Neural progenitor cell (in vitro differentiated cells): ENCODE measurements at regions not wholly inside any gene's neighbourhood (a gene's known extent, or its start where the extent isn't known, plus 50 kb on each side); places are given as distances from the start of the nearest gene placed in this dataset.

Source experiments
- DNase-seq: peaks from one replicate; pipeline ENCODE4 v3.0.0-alpha.2; 2016; ENCODE audit warnings: low spot score
- H2AFZ ChIP-seq: fragments of 200-600 bp; sonication (generic); replicated peaks from 2 replicates; pipeline ENCODE4 v1.6.1; 2016; ENCODE audit warnings: antibody characterized with exemption
- H3F3A ChIP-seq: fragments of 200-600 bp; sonication (generic); 2 replicates; pipeline ENCODE4 v1.6.1; 2016; ENCODE audit warnings: antibody characterized with exemption, low read depth
- H3K27ac ChIP-seq: fragments of 200-600 bp; sonication (generic); 2 replicates; pipeline ENCODE4 v1.5.1; 2016; ENCODE audit warnings: mild to moderate bottlenecking
- H3K27me3 ChIP-seq: fragments of 200-600 bp; sonication (generic); 2 replicates; pipeline ENCODE4 v1.6.1; 2016; ENCODE audit warnings: mild to moderate bottlenecking, moderate library complexity
- H3K36me3 ChIP-seq: fragments of 200-600 bp; sonication (generic); 2 replicates; pipeline ENCODE4 v1.5.1; 2016
- H3K4me1 ChIP-seq: fragments of 200-600 bp; sonication (generic); 2 replicates; pipeline ENCODE4 v1.6.1; 2016; ENCODE audit warnings: mixed run types
- H3K4me2 ChIP-seq: fragments of 200-600 bp; sonication (generic); 2 replicates; pipeline ENCODE4 v1.6.1; 2016
- H3K4me3 ChIP-seq: fragments of 200-600 bp; sonication (generic); 2 replicates; pipeline ENCODE4 v1.5.1; 2016
- H3K79me2 ChIP-seq: fragments of 200-600 bp; sonication (generic); 2 replicates; pipeline ENCODE4 v1.6.1; 2016; ENCODE audit warnings: low read depth
- H3K9ac ChIP-seq: fragments of 200-600 bp; sonication (generic); 2 replicates; pipeline ENCODE4 v1.6.1; 2016
- H3K9me3 ChIP-seq: fragments of 200-600 bp; sonication (generic); 2 replicates; pipeline ENCODE4 v1.5.1; 2016; ENCODE audit warnings: low read depth
- H4K20me1 ChIP-seq: fragments of 200-600 bp; sonication (generic); 2 replicates; pipeline ENCODE4 v1.6.1; 2016; ENCODE audit warnings: low read depth
- H3K27ac Mint-ChIP-seq: 3 replicates; pipeline ENCODE4 v1.8.0; 2021; ENCODE audit warnings: mixed read lengths
- H3K27me3 Mint-ChIP-seq: 2 replicates; pipeline ENCODE4 v1.8.0; 2022; ENCODE audit warnings: low read depth, mild to moderate bottlenecking, inconsistent platforms, moderate library complexity, mixed read lengths; ENCODE audit not compliant: insufficient read depth
- H3K36me3 Mint-ChIP-seq: 3 replicates; pipeline ENCODE4 v1.8.0; 2021; ENCODE audit warnings: mixed read lengths
- H3K4me1 Mint-ChIP-seq: 3 replicates; pipeline ENCODE4 v1.8.0; 2021; ENCODE audit warnings: mixed read lengths
- H3K4me3 Mint-ChIP-seq: 3 replicates; pipeline ENCODE4 v1.8.0; 2021; ENCODE audit warnings: mild to moderate bottlenecking, moderate library complexity, mixed read lengths
- H3K9me3 Mint-ChIP-seq: 3 replicates; pipeline ENCODE4 v1.8.0; 2020; ENCODE audit warnings: mixed read lengths
- EZH2 ChIP-seq: fragments of 200-600 bp; sonication (generic); IDR thresholded peaks from 2 replicates; pipeline ENCODE4 v1.6.1; 2017; ENCODE audit warnings: antibody characterized with exemption, mild to moderate bottlenecking, moderate library complexity
- EZH2phosphoT487 ChIP-seq: fragments of 200-600 bp; sonication (generic); IDR thresholded peaks from 2 replicates; pipeline ENCODE4 v1.6.1; 2017; ENCODE audit warnings: antibody characterized with exemption
- TF ChIP-seq, protein P1 (sequence below): fragments of 200-600 bp; sonication (generic); IDR thresholded peaks from 2 replicates; pipeline ENCODE4 v1.5.1; 2017; ENCODE audit warnings: antibody characterized with exemption, mild to moderate bottlenecking

DNA sequence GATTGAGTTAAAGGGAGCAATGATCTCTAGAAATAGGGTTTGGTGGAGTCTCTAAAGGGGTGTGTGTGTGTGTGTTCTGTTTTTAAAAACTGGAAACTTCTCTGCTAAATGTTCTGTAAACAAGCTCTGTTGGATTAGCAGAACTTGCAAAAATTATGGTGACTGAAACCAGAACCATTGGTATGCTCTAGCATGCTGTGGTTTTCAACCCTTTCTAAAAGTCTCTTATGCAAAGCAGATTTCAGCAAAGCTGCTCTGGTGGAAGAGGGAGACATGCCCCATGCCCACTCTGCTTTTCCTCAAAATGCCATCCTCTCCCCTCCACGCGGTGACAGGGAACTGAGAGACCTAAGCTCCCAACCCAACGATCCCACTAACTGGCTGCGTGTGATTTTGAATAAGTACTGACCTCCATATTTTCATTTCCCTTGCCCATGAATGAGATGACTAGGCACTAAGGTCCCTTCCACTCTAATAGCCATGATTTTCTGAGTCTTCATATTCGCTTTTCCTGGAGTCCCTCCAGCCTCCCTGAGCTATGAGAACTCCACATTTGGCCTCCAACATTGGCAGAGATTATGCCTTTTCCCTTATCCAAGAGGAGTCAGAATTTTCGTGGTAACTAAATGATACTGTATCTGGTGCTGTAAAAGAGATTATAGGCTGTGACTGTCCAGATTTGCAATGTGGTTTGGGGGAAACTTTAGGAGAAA is 117.3 kb upstream of the PALS2 start:
- Histone ChIP-seq H3K79me2 (no peaks in the 10 kb centered on the region), H3K4me2 (no peak overlapping the region), H4K20me1 (no peaks in the 10 kb centered on the region), H2AFZ (peak overlapping the region; percentile 19), H3K36me3 (no peaks in the 10 kb centered on the region), H3K9me3 (no peaks in the 10 kb centered on the region), H3F3A (no peaks in the 10 kb centered on the region), H3K4me3 (no peak overlapping the region), H3K27ac (no peak overlapping the region), H3K4me1 (no peaks in the 10 kb centered on the region), H3K27me3 (no peaks in the 10 kb centered on the region), H3K9ac (no peak overlapping the region)
- DNase-seq = no peak
- no peaks in the 10 kb centered on the region for H3K4me1 Mint-ChIP-seq
- H3K36me3 Mint-ChIP-seq = no peaks in the 10 kb centered on the region
- H3K9me3 Mint-ChIP-seq = no peaks in the 10 kb centered on the region
- no peak overlapping the region for H3K4me3 Mint-ChIP-seq
- no peak for TF ChIP-seq EZH2
- TF ChIP-seq EZH2phosphoT487 = no peak
- TF ChIP-seq, protein P1, sequence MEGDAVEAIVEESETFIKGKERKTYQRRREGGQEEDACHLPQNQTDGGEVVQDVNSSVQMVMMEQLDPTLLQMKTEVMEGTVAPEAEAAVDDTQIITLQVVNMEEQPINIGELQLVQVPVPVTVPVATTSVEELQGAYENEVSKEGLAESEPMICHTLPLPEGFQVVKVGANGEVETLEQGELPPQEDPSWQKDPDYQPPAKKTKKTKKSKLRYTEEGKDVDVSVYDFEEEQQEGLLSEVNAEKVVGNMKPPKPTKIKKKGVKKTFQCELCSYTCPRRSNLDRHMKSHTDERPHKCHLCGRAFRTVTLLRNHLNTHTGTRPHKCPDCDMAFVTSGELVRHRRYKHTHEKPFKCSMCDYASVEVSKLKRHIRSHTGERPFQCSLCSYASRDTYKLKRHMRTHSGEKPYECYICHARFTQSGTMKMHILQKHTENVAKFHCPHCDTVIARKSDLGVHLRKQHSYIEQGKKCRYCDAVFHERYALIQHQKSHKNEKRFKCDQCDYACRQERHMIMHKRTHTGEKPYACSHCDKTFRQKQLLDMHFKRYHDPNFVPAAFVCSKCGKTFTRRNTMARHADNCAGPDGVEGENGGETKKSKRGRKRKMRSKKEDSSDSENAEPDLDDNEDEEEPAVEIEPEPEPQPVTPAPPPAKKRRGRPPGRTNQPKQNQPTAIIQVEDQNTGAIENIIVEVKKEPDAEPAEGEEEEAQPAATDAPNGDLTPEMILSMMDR = no peak
- H3K27me3 Mint-ChIP-seq = no peaks in the 10 kb centered on the region
- no peak overlapping the region for H3K27ac Mint-ChIP-seq

DNA sequence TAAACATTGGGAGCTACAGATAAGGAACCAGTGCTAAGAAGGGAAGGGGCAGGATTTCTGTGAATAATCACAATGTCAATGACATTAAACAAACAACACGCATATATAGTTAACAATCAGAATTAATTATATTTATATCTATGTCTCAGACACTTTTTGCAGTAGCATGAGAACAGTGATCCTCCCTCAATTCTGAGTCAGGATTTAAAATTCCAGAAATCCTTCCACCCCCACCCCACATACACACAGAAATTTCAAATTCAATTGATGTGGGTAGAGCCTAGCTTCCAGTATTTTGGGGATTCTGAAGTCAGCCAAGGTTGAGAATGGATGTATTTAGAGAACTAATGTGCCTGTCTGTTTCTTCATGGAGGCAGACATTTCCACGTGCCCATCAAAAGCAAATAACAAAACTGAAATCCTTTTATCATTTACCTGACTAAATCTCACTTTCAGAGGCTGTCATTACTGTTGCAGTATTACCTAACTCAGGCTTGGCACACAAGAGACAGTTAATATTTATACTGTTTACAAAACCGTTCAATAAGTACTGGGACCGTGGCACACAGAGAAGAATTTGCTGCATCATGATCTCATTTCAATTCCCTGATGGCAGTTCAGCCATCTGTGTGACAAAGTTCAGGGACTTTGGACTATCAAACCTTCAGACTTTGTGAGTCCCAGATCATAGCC is 116.6 kb upstream of the PALS2 start:
- Histone ChIP-seq H3K36me3 (no peaks in the 10 kb centered on the region), H3K4me3 (no peak overlapping the region), H3F3A (no peaks in the 10 kb centered on the region), H2AFZ (no peak overlapping the region), H4K20me1 (no peaks in the 10 kb centered on the region), H3K4me2 (no peak overlapping the region), H3K9ac (no peak overlapping the region), H3K9me3 (no peaks in the 10 kb centered on the region), H3K79me2 (no peaks in the 10 kb centered on the region), H3K27me3 (no peaks in the 10 kb centered on the region), H3K27ac (no peak overlapping the region), H3K4me1 (no peaks in the 10 kb centered on the region)
- TF ChIP-seq EZH2 (no peak), EZH2phosphoT487 (no peak)
- TF ChIP-seq, protein P1 = no peak
- no peaks in the 10 kb centered on the region for H3K9me3 Mint-ChIP-seq
- H3K27me3 Mint-ChIP-seq = no peaks in the 10 kb centered on the region
- H3K4me1 Mint-ChIP-seq = no peaks in the 10 kb centered on the region
- H3K4me3 Mint-ChIP-seq = no peak overlapping the region
- H3K36me3 Mint-ChIP-seq = no peaks in the 10 kb centered on the region
- no peak for DNase-seq
- H3K27ac Mint-ChIP-seq = no peak overlapping the region

DNA sequence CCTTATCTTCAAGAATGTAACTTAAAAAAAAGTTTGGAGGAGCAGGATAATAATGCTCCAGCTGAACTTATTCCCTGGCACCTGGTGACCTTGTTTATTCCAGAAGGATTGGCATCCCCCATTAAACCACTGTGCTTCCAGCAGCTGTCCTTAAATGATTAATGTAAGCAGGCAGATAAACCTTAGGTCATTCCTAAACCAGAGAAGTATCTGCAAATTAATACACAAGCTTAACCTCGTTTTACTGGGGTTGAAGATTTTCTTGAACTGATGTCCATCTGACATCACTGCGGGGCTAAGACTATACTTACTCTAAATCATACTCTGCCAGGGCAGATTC is 116.1 kb upstream of the PALS2 start:
- Histone ChIP-seq H3K4me2 (no peak overlapping the region), H3F3A (no peaks in the 10 kb centered on the region), H3K9ac (no peak overlapping the region), H3K4me1 (no peaks in the 10 kb centered on the region), H3K4me3 (no peak overlapping the region), H3K27me3 (no peaks in the 10 kb centered on the region), H3K27ac (no peak overlapping the region), H4K20me1 (no peaks in the 10 kb centered on the region), H3K79me2 (no peaks in the 10 kb centered on the region), H3K36me3 (no peaks in the 10 kb centered on the region), H3K9me3 (no peaks in the 10 kb centered on the region), H2AFZ (no peak overlapping the region)
- TF ChIP-seq, protein P1 = no peak
- TF ChIP-seq EZH2phosphoT487 = no peak
- no peak for TF ChIP-seq EZH2
- Mint-ChIP-seq H3K27me3 (no peaks in the 10 kb centered on the region), H3K4me3 (no peak overlapping the region), H3K36me3 (no peaks in the 10 kb centered on the region), H3K9me3 (no peaks in the 10 kb centered on the region), H3K4me1 (no peaks in the 10 kb centered on the region), H3K27ac (no peak overlapping the region)
- DNase-seq = no peak
